ENCODE measurements at regions not wholly inside any gene's neighbourhood (a gene's known extent, or its start where the extent isn't known, plus 50 kb on each side); places are given as distances from the start of the nearest gene placed in this dataset.

DNA sequence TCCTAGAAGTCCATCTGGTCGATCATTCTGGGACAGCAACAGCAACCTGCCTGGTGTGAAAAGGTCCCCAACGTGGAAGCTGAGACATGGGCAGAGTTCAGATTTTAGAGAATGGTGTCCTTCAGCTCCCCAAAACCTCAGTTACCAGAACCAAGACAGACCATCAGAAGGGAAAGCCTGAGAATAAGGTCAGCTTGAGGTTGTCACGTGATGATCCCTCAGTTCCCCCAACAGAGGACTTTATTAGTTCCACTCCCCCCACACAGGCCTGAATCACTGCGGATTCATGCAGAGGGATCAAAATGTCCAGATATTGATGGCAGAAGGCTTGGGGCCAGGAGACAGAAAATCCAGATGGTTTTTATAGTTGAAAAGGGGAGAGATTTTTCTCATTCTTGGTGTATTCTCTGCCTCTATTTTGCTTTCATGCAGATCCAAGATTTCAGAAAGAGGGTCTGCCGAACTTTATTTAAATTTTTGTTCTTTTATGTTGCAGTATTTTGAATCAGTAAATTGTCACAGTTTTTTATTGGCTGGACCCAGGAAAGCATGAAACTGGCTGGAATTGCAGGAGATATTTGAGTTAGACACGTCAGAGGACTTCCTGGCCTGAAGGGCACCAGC is 139.0 kb upstream of the NTM start:
- no peak for DNase-seq
- in situ Hi-C loops (cut with HindIII; ENCODE audit: low pct_ligation_motif_present, low sequenced_read_pairs), result no loop called here
- Histone ChIP-seq H3K27me3 (replicated peaks) (no peaks in the 10 kb centered on the region), H3K4me3 (ENCODE audit: low read depth, low read length) (no peak overlapping the region), H3K36me3 (replicated peaks) (no peaks in the 10 kb centered on the region), H3K27ac (no peak overlapping the region)
- TF ChIP-seq, protein P1, sequence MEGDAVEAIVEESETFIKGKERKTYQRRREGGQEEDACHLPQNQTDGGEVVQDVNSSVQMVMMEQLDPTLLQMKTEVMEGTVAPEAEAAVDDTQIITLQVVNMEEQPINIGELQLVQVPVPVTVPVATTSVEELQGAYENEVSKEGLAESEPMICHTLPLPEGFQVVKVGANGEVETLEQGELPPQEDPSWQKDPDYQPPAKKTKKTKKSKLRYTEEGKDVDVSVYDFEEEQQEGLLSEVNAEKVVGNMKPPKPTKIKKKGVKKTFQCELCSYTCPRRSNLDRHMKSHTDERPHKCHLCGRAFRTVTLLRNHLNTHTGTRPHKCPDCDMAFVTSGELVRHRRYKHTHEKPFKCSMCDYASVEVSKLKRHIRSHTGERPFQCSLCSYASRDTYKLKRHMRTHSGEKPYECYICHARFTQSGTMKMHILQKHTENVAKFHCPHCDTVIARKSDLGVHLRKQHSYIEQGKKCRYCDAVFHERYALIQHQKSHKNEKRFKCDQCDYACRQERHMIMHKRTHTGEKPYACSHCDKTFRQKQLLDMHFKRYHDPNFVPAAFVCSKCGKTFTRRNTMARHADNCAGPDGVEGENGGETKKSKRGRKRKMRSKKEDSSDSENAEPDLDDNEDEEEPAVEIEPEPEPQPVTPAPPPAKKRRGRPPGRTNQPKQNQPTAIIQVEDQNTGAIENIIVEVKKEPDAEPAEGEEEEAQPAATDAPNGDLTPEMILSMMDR (IDR thresholded peaks at IDR 0.05; ENCODE audit: low read depth, low read length, missing control alignments), result no peak

- in situ Hi-C loops (cut with HindIII; ENCODE audit: low pct_ligation_motif_present, low sequenced_read_pairs), result no loop called here
- Histone ChIP-seq H3K27ac (no peak overlapping the region), H3K4me3 (ENCODE audit: low read depth, low read length) (no peak overlapping the region), H3K27me3 (replicated peaks) (no peaks in the 10 kb centered on the region), H3K36me3 (replicated peaks) (no peaks in the 10 kb centered on the region)
- DNase-seq, result no peak
- TF ChIP-seq, protein P1 (IDR thresholded peaks at IDR 0.05; ENCODE audit: low read depth, low read length, missing control alignments), result no peak
These were observed 138.2 kb upstream of the NTM start for GRCh38 chr11:131232261-131232660.

DNA sequence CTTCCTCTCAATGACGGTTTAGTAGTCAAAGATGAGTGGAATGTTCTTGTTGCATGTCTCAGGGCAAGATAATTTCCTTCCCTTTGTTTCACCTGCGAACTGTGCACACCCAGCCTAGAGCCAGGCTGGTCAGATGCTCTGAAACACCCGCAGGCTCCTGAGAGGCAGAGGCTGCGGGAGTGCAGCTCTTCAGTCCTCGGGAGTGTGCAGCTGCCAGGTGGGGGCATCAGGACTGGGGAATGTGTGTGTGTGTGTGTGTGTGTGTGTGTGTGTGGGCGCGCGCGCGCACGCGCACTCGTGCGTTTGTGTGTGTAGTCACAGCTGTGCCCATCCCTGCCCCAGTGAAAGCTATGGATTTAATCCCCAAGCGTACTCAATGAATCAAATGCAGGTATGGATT is 136.2 kb upstream of the NTM start:
- H3K27ac ChIP-seq, result no peak overlapping the region
- H3K27me3 ChIP-seq (replicated peaks), result no peaks in the 10 kb centered on the region
- DNase-seq, result no peak
- TF ChIP-seq, protein P1 (IDR thresholded peaks at IDR 0.05; ENCODE audit: low read depth, low read length, missing control alignments), result no peak
- no peak overlapping the region for H3K4me3 ChIP-seq (ENCODE audit: low read depth, low read length)
- in situ Hi-C loops (cut with HindIII; ENCODE audit: low pct_ligation_motif_present, low sequenced_read_pairs), result no loop called here
- H3K36me3 ChIP-seq (replicated peaks), result no peaks in the 10 kb centered on the region

DNA sequence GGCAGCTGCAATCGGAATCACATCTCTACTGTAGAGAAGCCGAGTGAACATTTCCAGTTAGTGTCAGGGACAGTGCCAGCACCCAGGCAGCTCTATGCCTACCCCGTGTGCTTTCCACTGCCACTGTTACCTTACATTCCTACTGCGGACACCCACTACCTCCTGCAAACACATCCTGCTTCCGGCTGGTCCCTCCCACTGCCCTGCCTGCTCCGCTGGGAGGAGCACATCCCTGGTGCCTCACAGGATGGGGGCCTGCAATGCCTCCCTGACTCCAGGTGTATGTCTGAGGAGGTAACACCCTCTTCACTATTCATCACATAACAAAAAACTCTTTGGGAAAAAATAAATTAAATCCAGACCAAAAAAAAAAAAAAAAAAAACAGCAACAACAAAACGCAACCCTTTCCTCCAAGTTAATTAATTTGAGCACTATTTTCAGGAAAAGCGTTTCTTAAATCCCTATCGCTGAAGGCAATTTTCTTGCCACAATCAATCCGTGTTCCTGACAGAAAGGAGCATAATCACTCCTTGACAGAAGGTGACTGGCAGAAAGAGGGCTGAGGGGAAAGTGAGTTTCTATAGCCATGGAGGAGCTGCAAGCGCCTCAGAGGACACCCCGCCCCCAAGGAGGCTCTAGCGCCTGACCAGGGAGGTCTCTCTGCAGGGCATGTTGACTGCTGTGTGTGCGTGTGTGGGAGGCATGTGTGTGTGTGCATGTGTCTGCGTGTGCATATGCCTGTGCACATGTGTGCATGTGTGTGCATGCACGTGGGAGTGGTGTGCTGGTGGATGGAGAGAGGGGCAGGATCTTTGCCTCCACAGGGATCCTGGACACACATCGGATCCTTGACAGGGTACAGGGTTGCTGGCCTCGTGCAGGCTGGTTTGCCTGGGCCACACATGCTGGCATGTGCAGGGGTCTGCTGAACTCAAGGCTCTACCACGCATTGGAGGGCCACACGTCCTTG is 134.8 kb upstream of the NTM start:
- in situ Hi-C loops (cut with HindIII; ENCODE audit: low pct_ligation_motif_present, low sequenced_read_pairs), result no loop called here
- Histone ChIP-seq H3K36me3 (replicated peaks) (no peaks in the 10 kb centered on the region), H3K4me3 (ENCODE audit: low read depth, low read length) (no peak overlapping the region), H3K27me3 (replicated peaks) (no peaks in the 10 kb centered on the region), H3K27ac (no peak overlapping the region)
- TF ChIP-seq, protein P1 (IDR thresholded peaks at IDR 0.05; ENCODE audit: low read depth, low read length, missing control alignments), result no peak
- DNase-seq, result no peak

- no peak for DNase-seq
- TF ChIP-seq, protein P1 (IDR thresholded peaks at IDR 0.05; ENCODE audit: low read depth, low read length, missing control alignments), result no peak
- in situ Hi-C loops (cut with HindIII; ENCODE audit: low pct_ligation_motif_present, low sequenced_read_pairs), result no loop called here
- Histone ChIP-seq H3K4me3 (ENCODE audit: low read depth, low read length) (no peak overlapping the region), H3K27me3 (replicated peaks) (no peaks in the 10 kb centered on the region), H3K27ac (no peak overlapping the region), H3K36me3 (replicated peaks) (no peaks in the 10 kb centered on the region)
These were observed 130.0 kb upstream of the NTM start for GRCh38 chr11:131240421-131240820.
